ENCODE measurements at regions not wholly inside any gene's neighbourhood (a gene's known extent, or its start where the extent isn't known, plus 50 kb on each side); places are given as distances from the start of the nearest gene placed in this dataset.

DNA sequence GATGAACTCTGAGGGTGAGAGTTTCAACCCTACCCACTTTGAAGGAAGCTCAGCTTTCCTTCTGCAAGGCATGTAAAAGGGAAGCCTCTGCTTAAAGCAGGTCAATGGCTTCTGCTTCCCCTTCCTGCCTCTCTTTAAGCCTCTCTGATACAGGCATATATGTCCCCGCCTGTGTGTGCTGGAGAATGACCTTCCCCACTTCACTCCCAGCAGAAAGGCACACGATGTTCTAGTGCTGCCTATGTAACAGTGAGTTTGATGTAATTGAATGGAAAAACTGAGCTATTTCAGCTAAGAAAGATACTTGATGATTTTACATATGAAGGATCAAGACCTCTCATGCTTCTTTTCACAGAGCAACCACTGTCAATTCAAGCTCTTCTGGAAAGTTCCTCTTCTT is 632.2 kb downstream of the HACE1 start:
- no peak for DNase-seq (ENCODE audit: low spot score)

DNA sequence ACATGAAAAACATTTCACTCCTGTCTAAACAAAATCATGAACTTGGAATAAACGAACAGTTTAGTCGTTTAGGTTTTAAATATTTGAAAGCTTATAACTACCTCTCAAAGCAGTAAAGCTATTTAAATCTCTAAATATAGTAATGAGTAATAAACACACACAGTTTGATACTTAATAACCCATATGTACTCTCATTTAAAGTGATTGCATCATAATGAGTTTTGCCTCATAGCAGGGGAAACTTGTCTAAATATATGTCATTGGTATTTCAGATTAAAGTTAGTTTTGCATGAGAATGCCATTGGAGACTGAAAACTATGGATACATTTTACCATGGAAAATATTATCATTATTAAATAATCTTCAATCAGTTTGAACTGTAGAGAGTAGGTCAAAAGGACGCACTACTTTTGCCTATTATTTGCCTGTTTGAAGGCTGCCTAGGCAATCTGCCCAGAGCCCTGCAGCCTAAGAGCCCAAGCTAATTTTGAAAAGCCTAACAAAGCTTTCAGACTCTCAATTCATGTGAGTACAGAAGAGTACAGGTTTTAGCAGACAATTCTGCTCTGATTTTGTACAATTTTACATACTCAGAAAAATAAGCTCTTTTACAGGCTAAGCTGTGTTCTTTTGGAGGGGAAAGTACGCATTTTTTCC is 632.8 kb downstream of the HACE1 start:
- no peak for DNase-seq (ENCODE audit: low spot score)

DNA sequence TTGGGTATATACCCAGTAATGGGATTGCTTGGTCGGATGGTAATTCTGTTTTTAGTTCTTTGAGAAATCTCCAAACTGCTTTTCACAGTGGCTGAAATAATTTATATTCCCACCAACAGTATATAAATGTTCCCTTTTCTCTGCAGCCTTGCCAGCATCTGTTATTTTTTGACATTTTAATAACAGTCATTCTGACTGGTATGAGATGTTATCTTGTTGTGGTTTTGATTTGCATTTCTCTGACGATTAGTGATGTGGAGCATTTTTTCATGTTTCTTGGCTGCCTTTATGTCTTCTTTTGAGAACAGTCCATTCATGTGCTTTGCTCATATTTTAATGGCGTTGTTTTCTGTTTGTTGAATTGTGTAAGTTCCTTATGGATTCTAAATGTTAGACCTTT is 641.6 kb downstream of the HACE1 start:
- DNase-seq (ENCODE audit: low spot score): no peak

DNA sequence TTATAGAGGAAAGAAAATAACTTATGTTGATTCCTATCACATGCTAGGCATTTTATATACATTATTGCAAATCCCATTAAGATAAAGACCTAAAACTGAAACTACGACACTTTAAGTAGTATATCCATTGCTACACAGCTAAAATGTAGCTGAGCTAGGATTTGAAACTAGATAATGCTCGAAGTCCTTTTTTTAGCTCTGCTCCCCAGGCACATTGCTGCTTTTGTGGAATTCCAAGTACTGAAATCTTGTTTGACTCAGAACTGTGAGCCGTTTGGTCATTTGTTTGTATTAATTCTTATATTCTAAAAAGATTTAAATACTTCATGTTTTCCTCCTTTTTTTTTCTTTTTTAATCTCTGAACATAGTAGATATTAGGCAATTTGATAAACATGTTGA is 644.8 kb downstream of the HACE1 start:
- no peak for DNase-seq (ENCODE audit: low spot score)

DNA sequence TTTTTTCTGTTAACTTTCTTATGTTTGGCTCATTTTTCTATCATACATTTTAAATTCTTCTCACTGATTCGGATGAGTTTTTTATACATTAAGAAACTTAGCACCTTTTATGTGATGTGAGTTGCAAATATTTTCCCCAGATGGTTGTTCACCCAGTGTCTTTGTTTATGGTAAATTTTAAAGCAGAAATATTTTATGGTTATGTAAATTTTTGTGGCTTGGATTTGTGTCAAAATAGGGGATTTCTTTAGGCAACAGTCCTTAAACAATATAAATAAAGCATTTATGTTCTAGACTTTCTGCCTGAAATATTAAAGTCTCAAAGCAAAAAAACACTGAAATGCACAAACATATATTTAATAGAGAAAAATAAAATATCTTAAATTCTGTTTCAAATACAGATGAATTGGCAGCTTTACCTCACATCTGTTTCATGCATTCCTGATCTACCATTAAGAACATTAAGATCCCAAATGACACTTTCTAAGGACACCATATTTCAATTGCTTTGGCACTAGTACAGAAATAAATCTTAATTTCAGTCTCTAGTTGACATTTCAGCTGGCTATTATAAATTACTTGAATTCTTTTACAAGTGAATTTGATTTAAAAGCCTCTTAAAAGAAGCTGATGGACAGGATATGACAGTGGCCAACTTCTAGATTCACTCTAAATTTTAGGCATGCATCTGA is 646.6 kb downstream of the HACE1 start:
- DNase-seq (ENCODE audit: low spot score): no peak

DNA sequence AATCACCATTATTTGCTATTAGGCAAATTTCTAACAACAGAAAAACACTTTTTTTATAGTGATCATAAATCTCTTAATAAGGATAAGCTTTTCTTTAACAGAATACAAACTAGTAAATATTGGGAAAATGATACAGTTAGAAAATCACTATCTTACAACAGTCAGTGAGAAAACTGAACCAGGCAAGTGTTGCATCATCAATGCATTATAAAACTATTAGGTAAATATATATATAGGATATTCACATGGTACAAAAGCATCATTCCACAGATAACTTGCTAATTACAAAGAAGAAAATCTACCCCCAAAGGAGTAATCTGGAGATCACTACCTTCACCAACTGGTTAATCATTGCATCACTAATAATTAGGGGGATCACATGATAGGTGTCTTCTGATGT is 652.1 kb downstream of the HACE1 start:
- DNase-seq (ENCODE audit: low spot score): no peak

DNA sequence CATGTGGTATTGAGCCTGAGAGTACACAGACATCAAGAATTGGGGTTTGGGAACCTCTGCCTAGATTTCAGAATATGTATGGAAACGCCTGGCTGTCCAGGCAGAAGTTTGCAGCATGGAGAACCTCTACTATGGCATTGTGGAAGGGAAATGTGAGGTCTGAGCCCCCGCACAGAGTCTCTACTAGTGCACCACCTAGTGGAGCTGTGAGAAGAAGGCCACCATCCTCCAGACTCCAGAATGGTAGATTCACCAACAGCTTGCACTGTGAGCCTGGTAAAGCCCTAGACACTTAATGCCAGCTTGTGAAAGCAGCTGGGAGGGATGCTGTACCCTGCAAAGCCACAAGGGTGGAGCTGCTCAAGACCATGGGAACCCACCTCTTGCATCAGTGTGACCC is 658.2 kb downstream of the HACE1 start:
- no peak for DNase-seq (ENCODE audit: low spot score)

DNA sequence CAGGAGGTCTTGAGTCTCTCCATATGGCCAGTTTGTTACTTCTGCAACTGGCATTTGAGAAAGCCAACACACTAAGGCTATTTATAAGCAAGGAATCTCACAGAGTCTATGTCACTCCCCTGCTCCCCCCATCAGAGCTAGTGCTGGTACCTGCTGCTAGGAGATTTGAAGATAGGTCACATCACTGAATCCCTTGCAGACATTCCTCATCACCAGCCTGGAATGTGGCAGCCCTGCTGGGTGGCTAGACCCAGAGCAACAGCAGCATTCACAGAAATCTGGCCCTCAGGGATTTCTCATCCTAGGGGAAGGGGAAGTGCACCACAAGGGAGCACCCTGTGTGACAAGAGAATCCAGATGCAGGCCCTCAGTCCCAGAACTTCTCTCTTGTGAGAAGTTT is 672.1 kb downstream of the HACE1 start:
- DNase-seq (ENCODE audit: low spot score): no peak

DNA sequence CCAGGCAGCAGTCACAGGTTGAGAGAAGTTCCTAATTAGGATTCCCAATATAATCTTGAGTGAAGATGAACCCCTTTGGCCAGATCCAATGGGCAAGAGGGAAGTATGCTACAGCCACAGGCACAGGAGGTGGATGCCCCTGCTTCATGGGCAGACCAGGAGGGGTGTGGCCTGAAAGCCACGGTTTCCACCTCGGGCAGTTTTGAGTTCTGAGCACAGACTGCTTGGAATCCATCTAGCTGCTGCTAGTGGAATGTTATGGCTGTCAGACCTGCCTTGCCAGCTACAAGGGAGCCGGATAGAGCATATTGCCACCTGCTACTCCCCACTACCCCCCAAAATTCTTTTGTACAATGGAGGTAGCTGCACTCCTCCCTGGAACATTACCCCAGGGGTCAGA is 672.9 kb downstream of the HACE1 start:
- no peak for DNase-seq (ENCODE audit: low spot score)

DNA sequence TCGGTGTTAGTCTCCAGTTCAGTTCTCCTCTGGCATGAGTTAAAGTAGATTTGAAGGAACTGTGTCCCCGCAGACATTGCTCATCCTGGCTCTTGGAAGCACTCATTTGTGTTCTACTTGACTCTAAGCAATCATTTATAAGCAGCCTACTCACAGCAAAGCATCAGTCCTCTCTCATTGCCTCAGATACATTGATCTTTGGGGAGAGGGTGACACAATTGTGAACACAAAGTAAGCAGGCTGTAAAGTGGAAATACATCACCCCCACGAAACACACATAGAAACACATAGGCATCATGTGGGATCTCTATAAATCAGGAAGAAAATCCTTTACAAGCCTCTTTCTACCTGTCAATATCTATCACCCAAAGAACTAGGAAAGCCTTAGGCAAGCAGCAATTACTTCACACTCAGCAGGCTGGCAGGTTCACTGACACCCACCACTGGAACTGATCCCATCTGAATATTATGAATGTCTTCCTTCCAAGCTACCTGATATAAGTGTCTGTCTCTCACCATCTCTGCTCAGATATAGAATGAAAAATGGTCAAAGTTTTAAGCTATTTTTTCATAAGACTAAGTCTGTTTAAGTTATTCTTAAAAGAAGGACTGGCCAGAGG is 675.8 kb downstream of the HACE1 start:
- DNase-seq (ENCODE audit: low spot score): no peak

DNA sequence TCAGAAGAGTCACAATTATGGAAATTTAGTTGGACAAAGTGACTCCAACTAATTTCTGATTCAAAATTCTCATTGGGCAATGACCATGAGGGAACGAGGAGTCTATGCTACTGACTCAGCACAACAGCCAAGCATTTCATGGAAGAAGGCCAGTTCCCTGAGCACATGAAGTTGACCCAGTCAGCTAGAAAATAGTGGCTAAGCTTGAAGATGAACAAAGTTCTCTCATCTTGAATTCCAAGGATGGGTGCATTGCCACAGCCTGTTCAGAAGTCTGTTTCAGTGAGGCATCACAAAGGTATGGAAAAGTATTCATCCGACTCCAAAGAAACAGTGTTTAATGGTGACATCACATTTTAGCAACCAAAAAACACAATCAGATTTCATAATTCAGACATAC is 676.9 kb downstream of the HACE1 start:
- DNase-seq (ENCODE audit: low spot score): no peak

DNA sequence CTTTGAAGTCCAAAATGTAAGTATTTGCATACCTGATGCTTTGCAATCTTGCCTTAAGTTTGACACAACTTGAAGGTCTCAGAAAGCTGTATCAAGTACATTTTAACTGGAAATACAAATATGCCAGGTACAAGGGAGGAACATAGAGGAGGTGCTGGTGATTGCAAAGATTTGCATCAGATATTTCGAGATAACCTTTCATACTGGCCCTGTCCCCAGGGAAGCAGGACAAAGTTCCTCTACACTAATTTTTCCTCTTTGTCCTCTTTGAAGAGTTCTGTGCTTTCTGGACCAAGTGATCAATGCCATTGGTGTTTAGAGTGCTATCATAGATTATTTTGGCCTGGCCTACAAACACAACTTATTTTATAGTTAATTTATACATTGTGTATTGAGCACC is 686.1 kb downstream of the HACE1 start:
- DNase-seq (ENCODE audit: low spot score): no peak

DNA sequence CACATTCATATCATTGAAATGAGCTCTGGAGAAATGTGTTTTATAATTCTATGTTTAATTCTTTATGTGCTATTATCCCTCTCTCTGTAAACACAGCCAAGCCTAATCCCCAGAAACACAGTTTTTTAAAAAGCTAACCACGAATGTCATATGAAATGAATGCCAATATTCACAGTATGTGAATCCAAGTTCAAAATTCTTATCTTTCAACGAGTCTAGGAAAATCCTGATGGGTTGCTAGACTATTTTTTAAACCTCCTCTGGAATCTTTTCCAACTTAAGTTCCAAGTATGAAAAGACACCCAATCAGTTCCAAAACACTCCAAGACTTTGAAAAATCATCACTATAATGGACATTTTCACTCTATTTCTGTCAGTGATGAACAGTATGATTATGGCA is 689.3 kb downstream of the HACE1 start:
- no peak for DNase-seq (ENCODE audit: low spot score)

DNA sequence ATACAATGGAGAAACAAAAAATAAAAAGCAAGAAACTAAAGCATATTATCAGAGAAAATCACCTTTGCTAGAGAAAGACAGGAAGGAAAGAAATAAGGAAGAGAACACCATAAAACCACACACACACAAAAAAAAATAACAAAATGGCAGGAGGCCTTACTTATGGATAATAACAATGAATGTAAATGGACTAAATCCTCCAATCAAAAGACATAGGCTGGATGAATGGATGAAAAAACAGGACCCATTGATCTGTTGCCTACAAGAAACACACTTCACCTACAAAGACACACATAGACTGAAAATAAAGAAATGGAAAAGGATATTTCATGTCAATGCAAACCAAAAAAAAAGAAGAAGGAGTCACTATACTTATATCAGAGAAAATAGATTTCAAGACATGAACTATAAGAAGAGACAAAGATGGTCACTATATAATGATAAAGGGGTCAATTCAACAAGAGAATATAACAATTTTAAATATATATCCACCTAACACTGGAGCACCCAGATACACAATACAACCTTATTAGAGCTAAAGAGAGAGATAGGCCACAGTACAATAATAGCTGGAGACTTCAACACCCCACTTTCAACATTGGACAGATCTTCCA is 693.6 kb downstream of the HACE1 start:
- DNase-seq (ENCODE audit: low spot score): no peak

DNA sequence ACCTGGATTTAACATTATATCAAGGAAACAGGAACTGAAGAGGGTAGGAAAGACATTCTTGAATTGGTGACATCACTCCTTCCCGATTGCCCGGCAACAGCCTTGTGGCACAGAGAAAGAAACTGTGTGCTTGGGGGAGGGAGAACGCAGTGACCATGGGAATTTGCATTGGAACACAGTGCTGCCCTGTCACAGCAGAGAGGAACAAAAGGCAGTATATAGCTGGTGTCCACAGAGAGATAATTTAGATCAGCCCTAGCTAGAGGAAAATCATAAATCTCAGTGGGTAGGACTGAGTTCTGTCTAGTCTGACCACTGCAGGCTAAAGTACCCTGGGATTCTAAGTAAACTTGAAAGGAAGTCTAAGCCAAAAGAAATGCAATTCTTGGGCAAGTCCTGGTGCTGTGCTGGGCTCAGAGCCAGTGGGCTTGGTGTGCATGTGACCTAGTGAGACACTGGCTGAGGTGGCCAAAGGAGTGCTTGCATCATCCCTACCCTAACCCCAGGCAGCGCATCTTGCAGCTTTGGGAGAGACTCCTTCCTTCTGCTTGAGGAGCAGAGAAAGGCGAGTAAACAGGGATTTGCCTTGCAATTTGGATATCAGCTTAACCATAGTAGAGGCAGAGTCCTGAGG is 697.6 kb downstream of the HACE1 start:
- DNase-seq (ENCODE audit: low spot score): no peak

DNA sequence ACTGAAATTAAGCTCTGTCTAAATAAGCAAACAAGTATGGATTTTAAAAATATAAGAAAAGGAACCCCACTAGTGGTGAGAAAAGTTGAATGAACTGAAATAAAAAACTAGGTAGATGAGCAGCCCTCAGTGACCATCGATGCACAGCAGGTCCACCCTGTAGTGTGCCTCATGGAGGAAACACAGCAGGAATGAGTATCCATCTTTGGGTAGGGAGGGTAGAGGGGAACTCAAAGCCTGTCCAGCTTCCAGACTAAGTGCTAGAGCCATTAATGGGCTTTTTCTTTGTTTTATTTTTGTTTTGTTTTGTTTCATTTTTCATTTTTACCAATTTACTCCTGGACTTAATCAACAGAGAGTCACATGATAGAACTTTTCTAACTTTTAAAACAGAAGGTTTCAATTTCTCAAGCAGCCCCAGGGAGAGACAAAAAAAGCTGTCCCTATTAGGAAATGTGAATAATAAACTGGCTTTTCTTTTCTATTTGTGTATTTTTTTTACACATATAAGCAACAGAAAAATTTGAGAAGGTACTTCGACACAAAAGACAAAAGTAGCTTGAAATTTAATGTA is 700.6 kb downstream of the HACE1 start:
- no peak for DNase-seq (ENCODE audit: low spot score)

DNA sequence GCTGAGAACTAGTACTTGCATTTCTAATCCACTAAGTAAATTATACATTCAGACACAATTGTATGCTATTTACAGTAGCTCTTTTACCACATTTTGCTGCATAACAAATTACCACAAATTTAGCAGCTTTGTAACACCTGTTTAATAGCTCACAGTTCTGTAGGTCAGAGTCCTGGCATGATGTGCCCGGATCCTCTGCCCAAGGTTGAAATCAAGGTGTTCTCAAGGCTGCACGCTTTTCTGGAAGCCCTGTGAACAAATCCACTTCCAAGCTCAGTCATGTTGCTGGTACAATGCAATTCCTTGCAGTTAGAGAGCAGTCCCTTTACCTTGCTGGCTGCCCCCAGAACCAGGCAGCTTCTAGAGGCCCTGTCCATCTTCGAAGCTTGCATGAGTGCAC is 716.0 kb downstream of the HACE1 start:
- no peak for DNase-seq (ENCODE audit: low spot score)

DNA sequence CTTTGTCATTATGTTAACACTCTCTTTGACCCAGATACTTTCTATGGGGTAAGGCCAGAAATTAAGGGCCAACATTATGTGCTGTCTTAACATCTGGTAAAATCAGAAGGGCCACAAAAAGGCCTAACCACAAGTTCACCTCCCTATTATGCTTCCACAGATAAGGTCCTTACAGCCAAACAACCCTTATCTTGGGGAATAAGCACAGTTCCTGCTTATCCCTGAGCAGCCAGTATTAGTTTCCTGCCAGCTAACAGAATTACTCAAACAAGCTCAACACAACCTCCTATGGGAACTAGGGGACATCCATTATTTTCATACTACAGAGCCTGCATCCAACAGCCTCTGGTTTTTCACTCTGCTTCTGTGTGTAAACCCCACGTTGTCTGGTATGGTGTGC is 724.8 kb downstream of the HACE1 start:
- no peak for DNase-seq (ENCODE audit: low spot score)

DNA sequence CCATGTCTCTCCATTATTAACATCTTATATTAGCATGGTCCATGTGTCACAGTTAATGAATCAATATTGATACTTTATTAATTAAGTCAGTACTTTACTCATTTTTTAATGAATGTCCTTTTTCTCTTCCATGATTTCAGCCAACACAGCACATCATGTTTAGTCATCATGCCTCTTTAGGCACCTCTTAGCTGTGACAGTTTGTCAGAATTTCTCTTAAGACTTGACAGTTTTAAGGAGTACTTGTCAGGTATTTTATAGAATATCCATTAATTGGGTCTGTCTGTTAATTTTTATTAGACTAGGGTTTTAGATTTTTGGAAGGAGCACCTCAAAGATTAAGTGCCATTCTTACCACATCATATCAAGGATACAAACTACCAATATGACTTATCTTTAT is 729.4 kb downstream of the HACE1 start:
- DNase-seq (ENCODE audit: low spot score): no peak

DNA sequence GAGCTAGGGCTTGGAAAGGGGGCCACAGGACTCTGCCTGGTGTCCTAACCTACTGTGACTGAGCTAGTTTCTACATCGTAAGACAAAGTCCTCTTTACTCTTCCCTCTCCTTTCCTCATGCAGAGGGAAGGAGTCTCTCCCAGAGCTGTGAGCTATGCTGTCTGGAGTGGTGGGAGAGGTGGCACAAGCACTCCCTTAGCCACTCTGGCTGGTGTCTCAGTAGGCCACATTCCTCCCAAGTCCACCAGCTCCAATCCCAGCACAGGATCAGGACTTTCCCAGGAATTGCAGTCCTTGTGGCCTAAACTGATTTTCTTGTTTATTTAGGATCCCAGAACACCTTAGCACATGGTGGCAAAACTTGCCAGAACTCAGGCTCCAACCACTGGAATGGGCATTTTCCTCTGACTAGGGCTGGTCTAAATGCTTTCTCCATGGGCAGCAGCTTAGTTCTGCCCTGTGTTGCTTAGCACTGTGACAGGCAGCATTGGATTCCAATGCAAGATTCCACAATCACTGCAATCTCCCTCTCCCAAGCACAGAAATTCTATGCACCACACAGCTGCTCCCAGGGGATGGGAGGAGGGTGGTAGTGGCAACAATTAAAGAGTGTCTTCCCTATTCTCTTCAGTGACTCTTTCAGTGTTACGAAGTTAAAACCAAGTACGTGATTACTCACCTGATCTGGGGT is 733.3 kb downstream of the HACE1 start:
- no peak for DNase-seq (ENCODE audit: low spot score)

DNA sequence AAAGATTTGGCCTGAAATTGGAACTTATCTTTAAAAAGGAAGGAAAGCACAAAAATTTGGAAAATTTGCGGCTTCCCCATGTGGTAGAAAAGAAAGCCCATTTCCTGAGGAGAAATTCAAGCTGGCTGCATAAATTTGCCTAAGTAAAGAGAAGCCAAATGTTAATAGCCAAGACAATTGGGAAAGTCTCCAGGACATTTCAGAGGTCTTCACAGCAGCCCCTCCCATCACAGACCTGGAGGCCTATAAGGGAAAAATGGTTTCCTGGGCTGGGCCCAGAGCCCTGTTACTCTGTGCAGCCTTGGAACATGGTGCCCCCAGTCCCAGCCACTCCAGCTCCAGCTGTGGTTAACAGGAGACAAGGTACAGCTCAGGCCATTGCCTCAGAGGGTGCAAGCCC is 736.5 kb downstream of the HACE1 start:
- DNase-seq (ENCODE audit: low spot score): no peak
